Activated T-cell treated with anti-CD3 and anti-CD28 coated beads for 48 hours (primary cell): ENCODE measurements at regions not wholly inside any gene's neighbourhood (a gene's known extent, or its start where the extent isn't known, plus 50 kb on each side); places are given as distances from the start of the nearest gene placed in this dataset.

ENCODE experiments used
- DNase-seq: peaks from one replicate; pipeline ENCODE4 v3.0.0-alpha.2; 2020; ENCODE audit warnings: low read depth

DNA sequence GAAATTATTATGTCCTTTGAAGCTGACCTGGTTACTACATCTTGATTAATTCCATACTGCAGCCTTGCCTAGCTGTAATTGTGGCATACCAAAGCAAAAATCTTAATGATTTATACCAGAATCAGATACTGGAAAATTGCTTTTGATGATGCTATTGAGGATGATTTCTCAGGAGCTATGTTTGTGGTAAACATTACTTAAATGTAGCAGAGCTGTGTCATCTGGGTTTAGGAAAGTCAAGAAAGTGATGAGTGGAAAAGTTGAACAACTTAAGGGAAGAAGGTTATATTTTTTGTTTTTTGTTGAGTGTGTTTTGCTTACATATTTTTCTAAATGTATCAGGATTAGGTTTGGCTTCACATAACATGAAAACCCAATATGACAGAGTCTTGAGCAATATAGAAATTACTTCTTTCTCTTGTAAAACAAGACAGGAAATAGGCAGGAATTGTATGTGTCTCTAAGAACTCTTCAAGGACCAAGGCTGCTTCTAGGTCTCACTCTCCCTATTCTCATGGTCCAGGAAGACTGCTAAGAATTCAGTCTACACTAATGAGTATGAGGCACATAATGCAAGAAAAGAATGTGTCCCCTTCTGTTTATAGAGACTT lies 87.6 kb upstream of the MTPN start:
- no peak for DNase-seq

DNA sequence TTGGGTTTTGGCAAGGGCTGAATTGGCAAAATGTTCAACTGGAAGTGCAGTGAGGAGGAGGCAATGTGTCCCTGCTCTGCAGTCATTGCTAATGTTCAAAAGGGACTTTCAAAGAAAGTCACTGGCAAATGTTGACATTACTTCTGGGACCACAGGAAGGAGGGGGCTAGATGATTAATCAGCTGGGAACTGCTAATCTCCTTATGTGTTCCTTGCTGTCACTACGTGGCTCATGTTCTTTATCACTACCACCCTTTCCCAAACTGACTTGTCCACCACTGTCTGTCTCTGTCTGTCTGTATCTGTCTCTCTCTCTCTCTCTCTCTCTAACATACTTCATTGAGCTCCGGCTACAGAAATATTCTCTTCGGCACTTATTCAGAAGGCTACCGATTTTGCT lies 86.9 kb upstream of the MTPN start:
- DNase-seq = no peak

DNA sequence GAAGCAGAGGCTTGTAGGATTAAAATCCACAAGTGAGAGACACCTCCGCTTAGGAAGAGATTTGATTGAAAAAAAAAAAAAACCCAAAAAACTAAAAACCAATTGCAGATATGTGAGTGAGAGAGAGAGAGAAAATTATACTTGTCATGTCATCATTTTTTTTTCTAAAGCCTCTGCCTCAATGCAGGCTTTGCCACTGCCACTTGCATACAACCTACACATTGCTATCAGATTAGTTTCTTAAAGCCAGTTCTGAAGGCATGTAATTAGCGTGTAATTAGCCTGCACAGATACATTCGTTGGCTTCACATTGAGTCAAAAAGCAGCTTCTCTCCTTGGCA lies 86.1 kb upstream of the MTPN start:
- no peak for DNase-seq

DNA sequence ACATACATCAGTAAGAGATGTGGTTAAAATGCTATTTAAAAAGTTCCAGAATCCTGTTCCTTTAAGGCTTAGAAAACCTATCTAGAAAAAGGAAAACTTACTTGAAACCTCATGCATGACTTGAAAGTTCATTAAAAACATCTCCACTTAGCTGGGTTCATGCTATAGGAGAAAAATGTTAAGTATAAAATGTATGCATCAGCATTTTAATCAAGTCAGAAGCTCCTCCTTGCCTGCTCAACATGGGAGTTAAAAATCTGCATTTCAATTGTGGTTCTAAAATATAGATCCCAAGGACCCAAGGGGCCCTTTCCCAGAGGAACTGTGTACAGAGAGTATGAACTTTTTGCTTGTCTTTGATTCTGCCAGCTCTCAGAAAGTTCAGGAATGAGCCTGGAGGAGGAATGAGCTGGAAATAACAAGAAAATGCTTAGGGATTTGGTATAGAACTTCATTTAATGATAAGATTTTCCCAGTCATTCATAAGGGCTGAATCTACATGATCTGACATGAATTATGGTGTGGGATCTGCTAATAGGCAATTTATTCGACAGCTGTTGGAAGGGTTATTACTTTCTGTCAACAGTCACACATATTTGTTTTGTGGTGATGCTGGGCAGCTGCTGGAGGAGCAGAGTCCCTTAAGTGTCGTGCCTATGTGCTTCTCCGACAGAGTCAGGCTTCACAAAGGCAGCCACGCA lies 85.6 kb upstream of the MTPN start:
- no peak for DNase-seq

DNA sequence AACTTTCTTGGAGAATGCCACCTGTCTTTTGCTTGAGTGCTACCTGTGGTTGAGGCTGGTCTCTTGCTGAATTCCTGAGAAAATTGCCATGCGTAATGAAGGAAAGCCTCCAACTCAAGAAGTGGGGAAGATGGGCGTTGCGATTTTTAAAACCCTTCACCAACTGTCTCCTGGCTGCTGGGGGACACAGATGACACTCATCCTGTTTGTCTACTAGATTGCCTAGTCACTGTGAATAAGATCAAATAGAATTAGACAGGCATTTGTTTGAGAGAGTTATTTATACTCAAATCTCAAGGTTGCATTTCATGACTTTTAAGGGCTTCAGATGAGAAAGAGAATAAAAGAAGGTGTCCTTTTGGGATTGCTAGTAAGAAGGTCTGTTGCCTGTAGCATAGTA lies 84.3 kb upstream of the MTPN start:
- no peak for DNase-seq

DNA sequence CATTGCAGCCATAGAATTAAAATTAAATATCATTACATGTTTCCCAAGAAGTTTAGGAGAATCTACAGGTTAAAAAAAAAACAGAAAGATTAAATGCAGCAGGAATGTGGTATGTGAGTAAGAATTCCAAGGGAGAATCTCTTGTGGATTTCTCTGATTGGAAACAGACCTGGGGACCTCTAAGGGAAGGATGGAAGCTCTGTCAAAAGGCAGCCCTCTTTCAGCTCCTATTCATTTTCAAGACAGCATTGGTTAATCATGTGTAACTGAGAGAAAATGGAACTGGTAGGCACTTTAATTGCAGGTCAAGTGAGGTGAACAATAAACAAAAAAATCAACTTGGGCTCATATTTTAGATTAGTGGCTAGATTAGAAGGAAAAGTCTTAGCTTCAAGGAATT lies 81.4 kb upstream of the MTPN start:
- no peak for DNase-seq

DNA sequence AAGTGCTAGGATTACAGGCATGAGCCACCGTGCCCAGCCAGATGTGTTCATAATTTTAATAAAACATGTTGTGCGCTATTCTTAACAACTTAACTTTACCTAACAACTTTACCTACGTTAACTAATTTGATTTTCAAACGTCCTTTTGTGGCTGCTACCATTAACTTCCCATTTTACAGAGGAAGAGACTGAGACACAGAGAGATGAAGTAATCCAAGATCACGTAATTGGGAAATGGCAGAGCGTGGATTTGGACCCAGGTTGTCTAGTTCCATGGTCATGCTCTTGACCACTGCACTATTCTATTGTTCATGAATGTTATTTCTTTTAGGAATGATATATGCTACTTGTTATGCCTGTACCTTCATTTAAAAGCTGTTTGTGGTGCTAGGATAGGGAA lies 80.3 kb upstream of the MTPN start:
- no peak for DNase-seq

DNA sequence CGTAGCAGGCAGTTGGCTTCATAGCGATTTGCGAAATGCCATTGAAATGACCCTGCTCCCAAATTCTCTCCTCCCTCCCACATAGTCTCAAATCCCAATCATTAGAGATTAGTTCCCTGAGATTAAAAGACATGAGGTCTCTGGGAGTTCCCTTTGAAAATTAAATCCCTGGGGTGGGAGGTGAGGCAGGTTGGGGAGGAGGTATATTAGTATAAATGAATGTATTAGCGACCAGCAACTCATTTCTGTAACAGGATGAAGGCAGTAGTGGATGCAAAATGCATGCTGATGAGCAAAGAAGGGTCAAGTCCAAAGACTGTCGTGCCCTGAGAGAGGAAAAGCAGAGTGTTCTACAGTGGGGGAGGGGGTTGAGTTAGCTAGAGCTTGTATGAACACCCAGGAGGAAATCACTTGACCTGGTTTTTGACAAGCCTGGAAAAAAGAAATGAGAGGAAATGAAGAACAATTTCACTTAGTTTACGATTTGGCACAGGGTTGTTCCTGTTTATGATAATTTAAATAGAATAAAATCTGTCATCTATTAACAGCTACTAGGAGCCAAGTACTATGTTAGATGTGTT lies 79.6 kb upstream of the MTPN start:
- no peak for DNase-seq

DNA sequence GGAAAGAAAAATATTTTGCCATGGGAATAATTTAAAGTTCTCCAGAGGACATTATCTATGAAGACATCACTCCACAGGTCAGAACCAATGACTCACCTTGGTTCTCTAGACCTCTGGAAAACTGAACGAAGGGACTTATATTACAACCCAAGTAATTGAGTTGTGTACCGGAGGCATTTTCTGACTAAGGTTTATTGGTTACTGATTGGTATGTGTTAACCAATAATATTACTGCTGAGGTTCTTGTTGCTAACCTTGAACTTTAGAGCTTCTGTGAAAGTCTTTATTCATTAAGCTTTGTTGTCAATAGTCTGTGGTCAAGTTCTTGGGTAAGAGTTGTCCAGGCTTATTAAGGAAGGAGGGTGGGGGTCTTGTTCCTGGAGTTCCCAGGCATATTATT lies 78.1 kb upstream of the MTPN start:
- no peak for DNase-seq

DNA sequence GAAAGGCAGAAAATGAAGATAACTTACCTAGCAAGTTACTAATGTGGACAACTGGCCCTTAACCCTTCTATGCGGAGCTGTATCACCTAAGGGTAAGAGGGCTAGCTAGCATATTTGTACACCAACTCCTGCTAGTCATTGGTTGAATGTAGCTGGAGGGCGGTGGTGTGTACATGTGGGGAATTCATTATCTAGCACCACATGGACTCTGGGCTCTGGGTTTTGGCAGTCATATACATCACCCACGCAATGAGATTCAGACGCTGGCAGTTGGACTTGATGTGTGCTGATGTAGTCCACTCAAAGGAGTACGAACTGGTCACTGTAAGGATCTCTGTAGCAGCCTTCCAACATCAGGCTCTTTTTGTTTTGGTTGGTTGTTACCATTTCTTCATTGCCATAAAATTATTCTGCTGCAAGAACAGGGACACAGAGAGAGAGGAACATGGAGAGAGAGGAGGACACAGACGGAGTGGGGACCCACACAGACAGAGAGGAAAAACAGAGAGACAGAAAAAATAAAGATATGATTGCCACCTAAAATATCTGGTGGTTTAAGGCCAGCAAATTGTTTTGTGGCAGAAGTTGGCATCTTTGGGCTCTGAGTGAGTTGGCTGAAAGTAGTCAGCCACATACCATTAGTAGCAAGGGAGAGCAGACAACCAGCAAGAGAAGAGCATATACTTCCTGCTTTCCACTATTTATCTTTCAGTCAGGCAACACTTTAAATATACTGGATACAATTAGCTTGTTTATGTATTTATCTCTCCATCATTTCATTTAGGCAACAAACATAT lies 76.7 kb upstream of the MTPN start:
- DNase-seq = no peak

DNA sequence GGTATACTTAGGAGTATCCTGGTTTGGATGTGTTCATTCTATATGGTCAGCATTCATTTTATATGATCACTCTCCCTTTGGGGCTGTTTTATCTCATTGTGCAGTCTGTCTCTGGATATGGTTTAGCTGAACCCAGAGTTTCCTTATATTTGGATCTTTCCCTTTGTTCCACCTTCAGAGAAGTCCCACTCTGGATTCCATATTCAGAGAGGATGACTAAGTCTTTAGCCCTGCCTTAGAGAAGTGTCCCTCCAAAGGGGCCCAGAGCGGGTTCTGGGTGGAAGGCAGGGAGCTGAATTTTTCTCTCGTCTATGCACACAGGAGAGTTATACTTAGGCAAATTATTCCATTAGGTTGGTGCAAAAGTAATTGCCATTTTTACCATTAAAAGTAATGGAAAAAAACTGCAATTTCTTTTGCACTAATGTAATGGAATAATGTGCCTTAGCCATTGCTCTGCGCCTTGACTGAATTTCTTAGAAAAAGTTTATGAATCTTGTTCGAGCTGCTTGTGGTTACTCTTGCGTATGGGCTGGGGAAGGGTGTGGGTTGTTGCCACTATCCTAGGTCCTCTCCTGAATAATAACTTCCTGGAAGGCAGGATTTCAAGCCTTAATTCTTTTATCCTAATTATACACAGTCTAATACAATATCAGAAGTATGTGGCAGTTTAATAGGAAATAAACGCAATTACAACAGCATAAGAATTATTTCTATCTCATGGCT lies 74.2 kb upstream of the MTPN start:
- DNase-seq = no peak

DNA sequence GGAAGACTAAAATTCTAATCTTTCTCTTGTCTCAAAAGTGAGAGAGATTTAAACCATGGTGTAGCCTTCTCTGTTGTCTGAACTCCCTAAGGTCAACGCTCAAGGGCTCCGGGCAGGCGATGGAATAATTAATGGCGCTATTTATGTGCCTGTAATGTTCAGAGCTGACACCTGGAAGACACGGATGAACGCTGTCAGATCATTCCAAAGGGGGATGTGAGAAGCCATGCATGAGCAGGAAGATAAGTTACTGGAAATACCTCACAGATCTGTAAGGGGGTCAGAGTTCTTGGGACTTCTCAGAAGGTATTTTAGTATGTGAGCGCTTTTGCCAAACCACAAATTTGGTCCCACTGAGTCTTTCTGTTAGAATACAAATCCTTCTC lies 73.3 kb upstream of the MTPN start:
- no peak for DNase-seq

DNA sequence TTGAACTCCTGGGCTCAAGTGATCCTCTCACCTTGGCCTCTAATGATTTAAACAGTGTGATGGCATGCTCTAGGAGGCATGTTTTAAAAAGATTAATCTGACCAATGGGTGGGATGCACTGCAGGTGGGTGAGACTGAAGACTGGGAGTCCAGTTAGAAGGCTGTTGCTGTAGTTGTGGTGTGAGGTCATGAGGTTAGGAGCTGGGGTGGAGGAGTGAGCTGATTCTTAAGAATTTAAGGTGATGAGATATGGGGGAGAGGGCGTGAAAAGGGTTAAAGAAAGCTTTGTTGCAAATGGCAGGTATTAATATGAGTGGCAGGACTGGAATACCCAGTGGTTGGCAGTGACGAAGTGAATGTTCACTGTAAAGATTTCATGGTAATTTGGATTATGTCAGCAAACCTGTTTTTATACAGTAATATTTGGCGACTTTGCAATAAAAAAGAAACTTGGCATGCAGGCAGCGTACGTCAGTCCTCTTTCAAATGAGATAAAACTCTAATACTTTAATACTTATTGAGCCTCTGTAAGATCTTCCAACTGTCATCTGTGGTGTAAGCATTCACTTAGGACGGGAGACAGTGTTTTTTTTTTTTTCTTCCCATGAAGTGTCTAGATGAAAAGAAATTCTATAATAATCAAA lies 72.8 kb upstream of the MTPN start:
- DNase-seq = no peak

DNA sequence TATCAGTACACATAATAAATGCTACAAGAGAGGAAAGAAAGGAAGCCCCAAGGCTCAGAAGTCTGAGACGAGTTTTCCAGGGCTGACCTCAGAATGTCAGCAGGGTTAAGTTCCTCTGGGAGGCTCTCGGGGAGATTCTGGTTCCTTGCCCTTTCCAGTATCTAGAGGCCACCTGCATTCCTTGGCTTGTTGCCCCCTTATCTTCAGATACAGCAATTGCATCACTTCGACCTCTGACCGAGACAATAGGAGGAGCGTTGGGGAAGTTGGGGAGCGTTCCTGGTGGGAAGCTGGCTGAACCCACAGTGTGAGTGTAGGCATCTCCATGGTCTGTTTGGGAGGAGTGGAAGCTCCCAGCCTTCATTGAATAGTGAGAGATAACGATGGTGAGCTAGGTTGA lies 72.0 kb upstream of the MTPN start:
- no peak for DNase-seq

DNA sequence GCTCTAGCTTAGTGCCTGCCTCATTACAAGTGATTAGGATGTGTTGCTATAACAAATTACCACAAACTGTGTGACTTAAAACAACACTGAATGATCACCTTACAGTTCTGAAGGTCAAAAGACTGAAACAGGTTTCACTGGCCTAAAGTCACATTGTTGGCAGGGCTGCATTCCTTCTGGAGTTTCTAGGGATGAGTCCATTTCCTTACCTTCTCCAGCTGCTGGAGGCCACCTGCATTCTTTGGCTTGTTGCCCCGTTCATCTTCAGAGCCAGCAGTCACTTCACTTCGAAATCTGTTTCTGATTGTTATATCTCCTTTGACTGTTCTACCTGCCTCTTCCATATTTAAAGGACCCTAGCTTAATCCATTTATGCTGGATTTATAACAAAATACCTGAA lies 69.4 kb upstream of the MTPN start:
- no peak for DNase-seq

DNA sequence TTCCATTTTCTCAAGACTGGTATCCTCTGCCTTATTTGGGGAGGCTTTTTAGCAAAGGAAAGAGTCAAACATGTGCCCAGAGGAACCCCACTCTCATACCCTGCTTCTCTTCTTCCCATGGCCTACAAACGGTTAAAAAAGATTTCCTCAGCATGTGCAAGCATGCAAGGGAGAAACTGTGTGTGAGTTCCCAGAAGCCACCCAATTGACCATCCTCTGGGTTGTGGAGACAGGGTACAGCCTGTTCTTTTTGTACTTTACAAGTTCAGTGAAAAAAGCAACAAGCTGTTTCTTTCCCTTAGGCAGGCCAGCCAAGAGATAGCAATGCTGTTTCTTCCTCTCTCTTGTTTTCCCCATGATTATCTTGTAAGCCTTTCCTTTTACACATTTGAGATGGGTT lies 68.8 kb upstream of the MTPN start:
- DNase-seq = no peak

DNA sequence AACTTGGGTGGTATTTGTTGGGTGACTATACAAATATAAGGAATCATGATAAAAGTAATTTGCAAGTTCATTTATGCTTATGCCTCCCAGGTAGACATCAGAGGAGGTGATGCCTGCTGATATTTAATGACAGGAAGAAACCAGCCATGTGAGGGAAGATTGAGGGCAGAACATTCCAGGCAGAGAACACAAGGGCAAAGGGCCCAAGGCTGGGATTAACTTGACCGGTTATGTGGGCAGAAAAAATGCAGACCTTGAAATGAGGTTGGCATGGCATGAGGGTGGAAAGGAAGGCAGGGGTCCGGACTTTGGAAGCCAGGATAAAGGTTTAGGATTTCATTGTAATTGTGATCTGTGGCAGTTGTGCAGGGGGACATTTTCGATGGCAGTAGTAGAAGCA lies 68.0 kb upstream of the MTPN start:
- DNase-seq = no peak

DNA sequence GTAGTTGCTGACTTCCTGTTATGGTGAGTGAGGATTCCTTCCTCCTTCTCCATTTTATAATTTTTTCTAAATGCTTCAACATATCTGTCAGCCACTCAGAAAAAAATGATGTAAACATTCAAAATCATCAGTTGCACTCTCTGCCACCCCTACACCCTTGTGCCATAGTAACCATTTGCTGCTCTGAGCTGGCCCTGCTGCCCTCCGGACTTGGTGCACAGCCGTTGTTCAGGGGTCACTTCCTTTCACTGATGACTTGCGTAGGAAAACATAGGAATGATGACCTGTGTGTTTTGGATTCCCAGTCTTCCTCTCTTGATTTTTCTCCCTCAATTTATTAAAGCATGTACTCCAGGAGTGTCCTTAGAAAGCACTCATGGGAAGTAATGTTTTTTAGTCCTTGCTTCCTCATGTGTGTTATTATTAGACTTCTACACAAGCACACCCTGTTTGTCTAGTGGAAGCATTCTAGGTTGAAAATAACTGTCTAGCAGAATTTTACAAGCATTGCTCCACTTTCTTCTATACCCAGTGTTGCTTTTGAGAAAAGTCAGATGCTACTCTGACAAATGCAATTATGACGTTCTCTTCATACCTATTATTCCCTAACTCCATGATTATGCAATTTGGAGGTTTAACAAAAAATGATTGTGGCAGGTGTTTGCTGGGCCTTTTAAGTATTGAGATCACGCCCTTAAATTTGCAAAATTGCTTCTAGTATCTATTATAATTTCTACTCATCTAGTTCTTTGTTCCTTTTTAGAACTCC lies 62.6 kb upstream of the MTPN start:
- no peak for DNase-seq

DNA sequence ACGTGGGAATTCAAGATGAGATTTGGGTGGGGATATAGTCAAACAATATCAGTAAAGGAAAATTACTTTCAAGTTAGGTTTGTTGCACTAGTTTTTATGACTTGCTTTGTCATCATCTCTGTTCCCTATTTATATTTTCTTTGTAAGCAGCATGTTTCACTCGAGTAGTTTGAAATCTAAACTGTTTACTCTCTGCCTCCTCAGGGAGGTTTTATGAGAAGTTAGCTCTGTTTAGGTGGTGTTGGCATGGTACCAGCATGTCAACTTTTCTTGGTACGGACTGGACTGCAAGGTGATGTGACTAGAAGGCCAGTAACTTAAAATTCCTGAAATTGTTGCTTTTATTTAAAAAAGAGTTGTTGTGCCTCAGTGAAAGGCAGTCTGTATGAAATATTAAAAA lies 59.2 kb upstream of the MTPN start:
- no peak for DNase-seq

DNA sequence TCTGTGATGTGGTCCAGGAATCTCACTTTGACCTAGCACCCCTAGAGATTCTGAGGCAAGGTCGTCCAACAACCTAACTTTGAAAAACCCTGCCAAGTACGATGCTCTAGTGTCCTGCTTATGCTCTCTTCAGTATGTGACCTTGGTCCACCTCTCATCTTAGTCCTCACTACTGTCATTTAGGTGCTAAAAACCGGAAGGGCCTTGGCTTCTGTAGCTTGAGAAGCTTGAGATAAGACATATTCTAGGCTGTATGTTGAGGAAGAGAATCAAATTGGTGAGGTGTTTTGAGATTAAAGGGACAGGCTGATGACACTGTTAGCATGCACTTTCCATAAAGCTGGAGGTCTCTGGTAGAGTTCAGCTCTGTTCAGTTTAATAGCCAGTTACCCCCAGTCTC lies 57.0 kb upstream of the MTPN start:
- DNase-seq = no peak

DNA sequence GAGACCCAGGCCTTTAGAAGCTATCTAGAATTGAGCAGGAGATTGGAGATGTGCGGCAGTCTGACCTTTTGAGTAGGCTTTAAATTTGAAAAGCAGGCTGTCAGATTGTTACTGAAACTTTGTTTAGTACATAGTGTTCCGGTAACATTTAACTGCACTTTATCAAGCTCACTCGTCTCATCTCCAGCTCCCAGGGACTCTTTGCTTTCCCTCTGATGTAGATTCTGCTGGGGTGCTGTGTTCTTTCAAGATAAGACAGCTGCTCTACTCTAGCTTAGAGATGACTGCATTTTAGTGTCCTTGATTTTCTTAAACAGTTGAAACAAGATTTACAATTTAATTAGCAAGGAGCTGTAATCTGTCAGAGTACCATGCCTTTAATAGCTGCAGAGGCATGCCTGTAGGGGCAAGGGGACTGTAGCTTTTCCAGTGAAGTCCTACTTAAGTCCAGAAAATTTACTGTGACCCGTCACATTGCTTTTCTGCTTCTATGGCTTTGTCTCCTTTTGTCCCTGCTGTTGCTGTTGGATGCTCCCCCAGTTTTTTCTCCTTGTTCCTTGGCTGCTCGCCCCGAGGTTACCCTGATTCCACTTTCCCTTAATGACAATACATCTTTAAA lies 56.4 kb upstream of the MTPN start:
- DNase-seq = no peak
